ENCODE measurements at regions not wholly inside any gene's neighbourhood (a gene's known extent, or its start where the extent isn't known, plus 50 kb on each side); places are given as distances from the start of the nearest gene placed in this dataset.
"Not testable (repeated sequence)": the region's sequence is repeated elsewhere in the genome, so short reads cannot be mapped to it uniquely, and the experiment has no call there.

DNA sequence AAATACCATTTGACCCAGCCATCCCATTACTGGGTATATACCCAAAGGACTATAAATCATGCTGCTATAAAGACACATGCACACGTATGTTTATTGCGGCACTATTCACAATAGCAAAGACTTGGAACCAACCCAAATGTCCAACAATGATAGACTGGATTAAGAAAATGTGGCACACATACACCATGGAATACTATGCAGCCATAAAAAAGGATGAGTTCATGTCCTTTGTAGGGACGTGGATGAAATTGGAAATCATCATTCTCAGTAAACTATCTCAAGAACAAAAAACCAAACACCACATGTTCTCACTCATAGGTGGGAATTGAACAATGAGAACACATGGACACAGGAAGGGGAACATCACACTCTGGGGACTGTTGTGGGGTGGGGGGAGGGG lies 142.1 kb upstream of the BEND6 start:
- TF ChIP-seq, protein P1, sequence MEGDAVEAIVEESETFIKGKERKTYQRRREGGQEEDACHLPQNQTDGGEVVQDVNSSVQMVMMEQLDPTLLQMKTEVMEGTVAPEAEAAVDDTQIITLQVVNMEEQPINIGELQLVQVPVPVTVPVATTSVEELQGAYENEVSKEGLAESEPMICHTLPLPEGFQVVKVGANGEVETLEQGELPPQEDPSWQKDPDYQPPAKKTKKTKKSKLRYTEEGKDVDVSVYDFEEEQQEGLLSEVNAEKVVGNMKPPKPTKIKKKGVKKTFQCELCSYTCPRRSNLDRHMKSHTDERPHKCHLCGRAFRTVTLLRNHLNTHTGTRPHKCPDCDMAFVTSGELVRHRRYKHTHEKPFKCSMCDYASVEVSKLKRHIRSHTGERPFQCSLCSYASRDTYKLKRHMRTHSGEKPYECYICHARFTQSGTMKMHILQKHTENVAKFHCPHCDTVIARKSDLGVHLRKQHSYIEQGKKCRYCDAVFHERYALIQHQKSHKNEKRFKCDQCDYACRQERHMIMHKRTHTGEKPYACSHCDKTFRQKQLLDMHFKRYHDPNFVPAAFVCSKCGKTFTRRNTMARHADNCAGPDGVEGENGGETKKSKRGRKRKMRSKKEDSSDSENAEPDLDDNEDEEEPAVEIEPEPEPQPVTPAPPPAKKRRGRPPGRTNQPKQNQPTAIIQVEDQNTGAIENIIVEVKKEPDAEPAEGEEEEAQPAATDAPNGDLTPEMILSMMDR (IDR thresholded peaks at IDR 0.05) = not testable (repeated sequence)
- TF ChIP-seq EZH2 (IDR thresholded peaks at IDR 0.05; ENCODE audit: borderline replicate concordance, insufficient read depth, low read depth, low read length, poor library complexity, severe bottlenecking) = not testable (repeated sequence)

All from B cell (primary cell).